Right lobe of liver (tissue), 4 donors: ENCODE measurements at regions not wholly inside any gene's neighbourhood (a gene's known extent, or its start where the extent isn't known, plus 50 kb on each side); places are given as distances from the start of the nearest gene placed in this dataset.

Experiments
- CTCF ChIP-seq, 4 donors: fragments of 200-600 bp in 3 of 4; fragments of 450-650 bp in 1 of 4; IDR thresholded peaks; one replicate each; pipeline versions ENCODE4 v1.5.1 to v1.8.0; 2016 to 2022; ENCODE audit warnings: antibody characterized with exemption in 4 of 4, mild to moderate bottlenecking in 2 of 4
- POLR2A ChIP-seq: fragments of 450-650 bp; IDR thresholded peaks from one replicate; pipeline ENCODE4 v1.6.1; 2017; ENCODE audit warnings: antibody characterized with exemption, mild to moderate bottlenecking
- donor health status: DM: no; HTN: no; CAD: no.
- donor health status: DM: no; HTN: no; CAD: no.
- donor health status: DM: no; HTN: yes; CAD: no.

- TF ChIP-seq POLR2A, result no peak
- TF ChIP-seq CTCF (IDR thresholded peaks at IDR 0.05), result no peak
Measured at GRCh38 chr12:103244596-103244995, 251.2 kb downstream of the C12orf42 start.
